Activated CD4-positive, alpha-beta T cell treated with anti-CD3 and anti-CD28 coated beads, Interleukin-2, amount 50 U/mL, for 48 hours (primary cell): ENCODE measurements at regions not wholly inside any gene's neighbourhood (a gene's known extent, or its start where the extent isn't known, plus 50 kb on each side); places are given as distances from the start of the nearest gene placed in this dataset.
"Not testable (repeated sequence)": the region's sequence is repeated elsewhere in the genome, so short reads cannot be mapped to it uniquely, and the experiment has no call there.

Experiments used
- DNase-seq, 2 experiments: peaks; one replicate each; pipeline ENCODE4 v3.0.0-alpha.2; 2020

GRCh38 chr14:86310148-86310547 is 780.2 kb downstream of the FLRT2 start:
- no peak for DNase-seq

DNA sequence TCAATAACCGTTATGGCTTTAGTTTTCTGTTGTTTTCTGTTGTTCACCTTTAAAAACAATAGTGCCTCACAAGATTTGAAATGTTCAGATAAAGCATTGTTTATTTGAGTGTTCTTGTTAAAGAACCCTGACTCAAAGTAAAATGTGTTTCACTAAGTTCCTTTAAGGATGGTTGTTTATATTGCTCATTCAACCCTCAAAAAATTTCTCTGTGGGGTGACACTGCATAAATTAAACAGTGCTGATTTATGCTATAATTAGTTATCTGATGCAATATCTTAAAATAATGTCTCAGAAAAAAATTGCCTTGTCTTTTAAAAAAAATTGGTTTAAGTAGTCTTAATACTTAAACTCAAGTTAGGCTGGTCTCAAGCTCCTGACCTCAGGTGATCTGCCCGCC is 775.1 kb downstream of the FLRT2 start:
- DNase-seq = no peak

DNA sequence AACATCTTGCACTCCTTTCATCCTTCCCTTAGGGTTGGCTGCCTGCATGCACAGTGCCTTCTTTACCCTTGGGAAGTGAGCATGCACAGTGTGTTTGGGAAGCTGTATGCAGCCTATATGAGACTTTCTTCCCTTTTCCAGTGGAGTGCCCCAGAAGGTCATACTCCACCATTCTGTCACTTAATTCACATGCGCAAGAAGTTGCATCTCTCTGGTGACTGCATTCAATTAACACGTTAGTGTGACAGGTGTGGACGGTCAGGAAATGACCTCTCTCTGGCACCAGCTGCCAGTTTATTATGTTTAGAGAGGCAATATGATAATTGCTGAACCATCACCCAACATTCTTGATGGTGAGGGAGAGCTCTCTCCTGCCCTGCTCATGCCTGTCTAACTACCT is 770.0 kb downstream of the FLRT2 start:
- DNase-seq = no peak

- no peak for DNase-seq
These were observed 766.2 kb downstream of the FLRT2 start for GRCh38 chr14:86296173-86296572.

GRCh38 chr14:86288336-86288735 is 758.4 kb downstream of the FLRT2 start:
- no peak for DNase-seq

DNA sequence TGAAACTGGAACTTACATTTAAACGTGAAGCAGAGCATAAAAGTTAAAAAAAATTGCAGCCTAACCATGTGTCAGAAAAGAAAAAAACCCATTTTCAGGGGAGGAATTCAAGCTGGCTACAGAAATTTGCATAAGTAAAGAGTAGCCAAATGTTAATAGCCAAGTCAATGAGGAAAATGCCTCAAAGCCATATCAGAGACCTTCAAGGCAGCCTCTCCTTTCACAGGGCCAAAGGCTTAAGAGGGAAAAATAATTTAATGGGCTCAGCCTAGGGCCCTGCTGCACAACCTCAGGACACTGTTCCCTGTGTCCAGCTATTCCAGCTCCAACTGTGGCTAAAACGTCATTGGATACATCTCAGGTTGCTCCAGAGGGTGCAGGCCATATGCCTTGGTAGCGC is 749.5 kb downstream of the FLRT2 start:
- DNase-seq = no peak

- DNase-seq = no peak
These were observed 728.0 kb downstream of the FLRT2 start for GRCh38 chr14:86257973-86258372.

DNA sequence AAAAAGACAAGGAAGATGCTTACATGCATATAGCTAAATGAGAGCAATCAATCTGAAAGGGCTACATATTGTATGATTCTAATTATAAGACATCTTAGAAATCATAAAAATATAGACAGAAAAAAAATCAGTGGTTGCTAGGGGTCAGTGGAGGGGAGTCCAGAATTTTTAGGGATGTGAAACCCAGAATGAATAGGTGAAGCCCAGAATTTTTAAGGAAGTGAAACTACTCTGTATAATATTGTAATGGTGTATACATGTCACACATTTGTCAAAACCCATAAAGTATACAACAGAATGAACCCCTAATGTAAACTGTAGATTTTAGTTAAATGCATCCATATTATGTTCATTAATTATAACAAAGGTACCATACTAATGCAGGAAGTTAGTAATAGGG is 713.2 kb downstream of the FLRT2 start:
- no peak for DNase-seq

DNA sequence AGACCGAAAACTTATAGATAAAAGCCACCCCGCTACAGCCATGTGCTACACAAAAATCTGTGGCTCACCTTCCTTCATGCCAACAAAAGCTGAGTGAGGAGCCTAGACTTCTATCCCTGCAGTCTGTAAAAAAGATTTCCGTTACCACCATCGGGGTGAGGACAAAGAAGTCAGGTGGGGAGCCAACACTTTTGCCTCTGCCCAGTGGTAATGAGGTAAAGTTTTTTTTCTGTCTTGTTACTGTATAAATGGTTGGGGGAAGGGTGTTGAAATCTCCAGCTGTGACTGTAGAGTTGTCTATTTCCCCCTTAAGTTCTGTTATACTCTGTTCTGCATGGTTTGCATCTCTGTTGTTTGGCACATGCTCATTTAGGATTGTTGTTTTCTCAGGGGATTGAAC is 707.8 kb downstream of the FLRT2 start:
- no peak for DNase-seq

DNA sequence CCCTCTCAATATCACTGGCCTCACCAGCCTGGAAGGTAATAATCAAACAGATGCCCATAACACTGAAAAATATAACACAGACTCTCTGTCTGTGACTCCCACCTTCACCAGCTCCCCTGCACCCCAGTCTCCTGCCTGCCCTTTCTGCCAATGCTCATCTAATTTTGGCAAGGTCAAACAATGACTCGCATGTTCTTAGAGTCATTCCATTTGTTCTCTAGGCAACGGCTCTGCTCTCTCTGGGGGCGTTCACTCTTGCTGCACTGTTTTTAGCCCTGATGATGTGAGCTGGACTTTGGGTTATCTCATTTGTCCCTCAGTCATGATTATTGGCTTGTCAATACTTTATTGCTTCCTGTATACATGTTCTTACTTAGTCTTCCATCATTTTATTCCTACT is 691.8 kb downstream of the FLRT2 start:
- no peak for DNase-seq

DNA sequence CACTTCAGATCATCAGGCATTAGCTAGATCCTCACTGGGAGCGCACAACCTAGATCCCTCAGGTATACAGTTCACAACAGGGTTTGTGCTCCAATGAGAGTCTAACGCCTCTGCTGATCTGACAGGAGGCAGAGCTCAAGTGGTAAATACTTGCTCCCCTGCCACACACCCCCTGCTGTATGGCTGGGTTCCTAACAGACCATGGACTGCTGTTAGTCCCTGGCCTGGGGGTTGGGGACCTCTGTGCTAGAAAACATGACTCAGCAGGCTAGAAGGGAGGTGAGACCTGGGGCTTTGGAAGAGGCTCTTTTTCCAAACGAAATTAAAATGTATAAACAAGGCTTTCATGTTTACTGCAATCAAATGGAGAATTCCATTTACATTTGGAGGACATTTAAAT is 691.1 kb downstream of the FLRT2 start:
- no peak for DNase-seq

DNA sequence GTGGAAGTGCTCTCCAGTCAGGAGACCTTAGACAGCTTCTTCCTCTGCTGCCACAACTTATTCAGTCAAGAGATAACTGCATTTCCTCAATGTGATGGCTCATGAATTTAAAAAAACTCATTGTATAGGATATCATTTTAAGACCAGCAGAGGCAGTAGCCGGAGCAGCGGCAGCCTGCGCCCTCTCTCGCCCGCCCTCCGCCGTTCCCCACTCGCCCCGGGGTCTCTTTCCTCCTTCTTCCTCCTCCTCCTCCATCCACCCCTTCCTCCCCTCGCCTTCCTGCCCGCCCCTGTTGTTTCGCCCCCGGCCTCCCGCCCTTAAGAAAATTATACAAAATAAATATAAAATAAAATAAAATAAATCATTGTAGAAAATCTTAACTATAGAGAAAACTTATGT is 687.6 kb downstream of the FLRT2 start:
- no peak for DNase-seq

- no peak for DNase-seq
These were observed 673.9 kb downstream of the FLRT2 start for GRCh38 chr14:86203843-86204242.

- DNase-seq = no peak
These were observed 666.5 kb downstream of the FLRT2 start for GRCh38 chr14:86196471-86196870.

GRCh38 chr14:86193756-86194155 is 663.8 kb downstream of the FLRT2 start:
- DNase-seq = no peak

GRCh38 chr14:86179980-86180379 is 650.0 kb downstream of the FLRT2 start:
- no peak for DNase-seq

GRCh38 chr14:86168371-86168770 is 638.4 kb downstream of the FLRT2 start:
- DNase-seq = no peak

- no peak for DNase-seq
These were observed 636.6 kb downstream of the FLRT2 start for GRCh38 chr14:86166541-86166940.

DNA sequence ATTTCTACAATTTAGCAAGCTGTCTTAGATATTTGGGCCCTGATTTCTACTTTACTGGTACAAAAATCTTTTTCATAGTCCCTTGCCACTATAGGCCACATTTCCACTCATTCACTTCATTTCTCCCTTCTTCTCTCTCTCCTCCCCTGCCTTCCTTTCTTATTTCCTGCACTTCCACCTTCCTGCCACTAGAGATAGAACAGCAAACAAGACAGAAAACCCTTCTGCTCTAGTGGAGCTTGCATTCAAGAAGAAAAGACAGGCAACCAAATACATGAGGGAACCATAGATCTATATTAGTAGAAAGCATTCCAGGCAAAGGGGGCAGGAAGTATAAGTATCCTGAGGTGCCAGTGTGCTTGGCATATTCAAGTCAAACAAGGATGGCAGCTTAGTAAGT is 623.5 kb downstream of the FLRT2 start:
- DNase-seq = no peak

- no peak for DNase-seq
These were observed 613.3 kb downstream of the FLRT2 start for GRCh38 chr14:86143248-86143647.

- DNase-seq = no peak
These were observed 612.0 kb downstream of the FLRT2 start for GRCh38 chr14:86141966-86142365.

DNA sequence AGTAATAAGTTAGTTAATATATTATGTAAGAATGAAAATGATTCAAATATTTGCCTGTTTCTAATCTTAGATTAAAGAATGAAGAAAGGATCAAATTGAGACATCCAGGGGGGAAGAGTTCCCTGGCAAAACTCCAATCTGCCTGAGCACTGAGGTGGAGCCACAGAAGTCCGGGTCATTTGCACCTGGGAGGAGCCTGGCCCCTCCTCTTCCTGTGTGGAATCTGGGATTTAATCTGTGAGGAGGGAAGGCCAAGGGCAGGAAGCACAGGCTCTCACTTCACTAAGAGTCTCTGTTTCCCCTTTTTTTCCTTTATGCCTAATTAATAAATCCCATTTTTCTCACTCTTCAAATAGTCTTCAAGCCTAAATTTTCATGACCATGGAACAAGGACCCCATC is 599.5 kb downstream of the FLRT2 start:
- no peak for DNase-seq

DNA sequence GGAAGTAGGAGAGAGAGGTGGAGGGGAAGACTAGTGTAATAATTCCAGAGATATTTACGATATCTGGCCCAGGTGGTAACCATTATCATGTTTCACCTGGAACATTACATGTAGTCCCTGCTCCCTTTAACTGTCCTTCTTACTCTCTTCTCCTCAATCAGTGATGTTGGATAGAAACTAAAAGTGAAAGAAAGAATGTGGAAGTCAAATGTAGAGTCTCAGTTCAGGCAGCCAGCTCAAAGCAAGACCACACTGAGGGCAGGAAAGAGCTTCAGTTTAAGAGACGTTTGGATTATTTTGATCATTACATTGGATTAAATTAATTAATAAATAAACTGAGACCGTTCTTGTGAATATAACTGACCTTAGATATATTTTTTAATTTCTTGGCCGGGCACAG is 594.4 kb downstream of the FLRT2 start:
- no peak for DNase-seq

GRCh38 chr14:86115972-86116371 is 586.0 kb downstream of the FLRT2 start:
- no peak for DNase-seq

DNA sequence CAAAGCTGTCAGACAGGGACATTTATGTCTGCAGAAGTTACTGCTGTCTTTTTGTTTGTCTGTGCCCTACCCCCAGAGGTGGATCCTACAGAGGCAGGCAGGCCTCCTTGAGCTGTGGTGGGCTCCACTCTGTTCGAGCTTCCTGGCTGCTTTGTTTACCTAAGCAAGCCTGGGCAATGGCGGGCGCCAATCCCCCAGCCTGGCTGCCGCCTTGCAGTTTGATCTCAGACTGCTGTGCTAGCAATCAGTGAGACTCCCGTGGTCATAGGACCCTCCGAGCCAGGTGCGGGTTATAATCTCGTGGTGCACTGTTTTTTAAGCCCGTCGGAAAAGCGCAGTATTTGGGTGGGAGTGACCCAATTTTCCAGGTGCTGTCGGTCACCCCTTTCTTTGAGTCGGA is 580.9 kb downstream of the FLRT2 start:
- DNase-seq = not testable (repeated sequence)

GRCh38 chr14:86104691-86105265 is 574.8 kb downstream of the FLRT2 start:
- DNase-seq = no peak
